Loucy (cell line): ENCODE measurements at regions not wholly inside any gene's neighbourhood (a gene's known extent, or its start where the extent isn't known, plus 50 kb on each side); places are given as distances from the start of the nearest gene placed in this dataset.

ENCODE experiments used
- CTCF ChIP-seq: fragments of 200-600 bp; sonication (generic); conservative IDR thresholded peaks from 2 replicates; pipeline ENCODE4 v1.5.1; 2014; ENCODE audit warnings: mild to moderate bottlenecking, antibody characterized with exemption, low read length
- EZH2phosphoT487 ChIP-seq: fragments of 200-600 bp; IDR thresholded peaks from 2 replicates; pipeline ENCODE4 v1.6.1; 2018; ENCODE audit warnings: antibody characterized with exemption, mild to moderate bottlenecking, moderate library complexity, borderline replicate concordance

DNA sequence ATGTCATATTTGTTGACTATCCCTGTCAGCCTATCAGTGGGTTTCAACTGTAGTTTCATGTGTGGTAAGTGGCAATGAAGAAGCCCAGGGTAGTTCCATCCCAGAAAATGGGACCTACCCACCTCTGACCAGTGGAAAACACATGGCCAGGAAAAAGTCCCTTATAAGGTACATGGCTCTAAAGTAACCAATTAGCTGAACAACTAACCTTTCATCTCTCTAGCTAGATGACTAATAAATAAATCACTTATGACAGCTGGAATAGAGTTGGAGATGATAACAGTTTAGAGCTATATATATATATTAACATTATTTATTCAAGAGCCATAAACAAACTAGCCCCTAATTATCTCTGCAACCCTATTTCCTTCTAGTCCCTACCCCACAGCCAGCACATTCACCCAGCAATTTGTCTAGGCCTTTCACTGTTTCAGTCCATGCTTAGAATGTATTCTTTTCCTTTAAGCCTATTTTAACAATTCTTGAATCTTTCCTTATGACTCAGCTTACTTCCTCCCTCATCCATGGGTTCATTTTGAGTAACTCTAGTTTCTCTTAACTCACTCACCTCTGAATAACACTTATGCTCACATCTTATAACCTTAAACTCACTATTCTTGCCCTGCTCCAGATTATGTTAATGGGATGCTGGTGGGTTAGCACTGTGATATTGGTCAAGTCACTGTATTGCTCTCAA, 83.7 kb downstream of the TNFSF18 start:
- TF ChIP-seq CTCF (no peak), EZH2phosphoT487 (no peak)
